KMS-11 (cell line): ENCODE measurements at regions not wholly inside any gene's neighbourhood (a gene's known extent, or its start where the extent isn't known, plus 50 kb on each side); places are given as distances from the start of the nearest gene placed in this dataset.

Experiments used
- H2AFZ ChIP-seq: fragments of 200-600 bp; sonication (generic); 2 replicates; pipeline ENCODE4 v1.6.1; 2016; ENCODE audit warnings: antibody characterized with exemption, mixed run types, low read depth
- H3K27ac ChIP-seq: fragments of 200-600 bp; sonication (generic); 2 replicates; pipeline ENCODE4 v1.6.1; 2016; ENCODE audit warnings: mild to moderate bottlenecking, mixed run types
- H3K27me3 ChIP-seq: fragments of 200-600 bp; sonication (generic); 2 replicates; pipeline ENCODE4 v1.6.1; 2017; ENCODE audit warnings: mild to moderate bottlenecking, low read depth, mixed run types, moderate library complexity; ENCODE audit not compliant: insufficient read depth
- H3K36me3 ChIP-seq: fragments of 200-600 bp; sonication (generic); 2 replicates; pipeline ENCODE4 v1.6.1; 2017; ENCODE audit warnings: mild to moderate bottlenecking, mixed run types; ENCODE audit not compliant: insufficient read depth
- H3K4me1 ChIP-seq: fragments of 200-600 bp; sonication (generic); 2 replicates; pipeline ENCODE4 v1.6.1; 2016; ENCODE audit warnings: mild to moderate bottlenecking, low read depth, mixed run types; ENCODE audit not compliant: poor library complexity, severe bottlenecking
- H3K4me2 ChIP-seq: fragments of 200-600 bp; sonication (generic); 2 replicates; pipeline ENCODE4 v1.7.0; 2016; ENCODE audit warnings: mild to moderate bottlenecking, mixed run types
- H3K4me3 ChIP-seq: fragments of 200-600 bp; sonication (generic); IDR thresholded peaks from 2 replicates; pipeline ENCODE4 v1.6.1; 2017; ENCODE audit warnings: low read depth, low read length, mixed read lengths; ENCODE audit not compliant: insufficient read depth
- H3K79me2 ChIP-seq: fragments of 200-600 bp; sonication (generic); 2 replicates; pipeline ENCODE4 v1.6.1; 2016; ENCODE audit warnings: low read depth, mixed run types; ENCODE audit not compliant: insufficient read depth
- H3K9ac ChIP-seq: fragments of 200-600 bp; sonication (generic); 2 replicates; pipeline ENCODE4 v1.6.1; 2016; ENCODE audit warnings: mild to moderate bottlenecking, mixed run types
- H4K20me1 ChIP-seq: fragments of 200-600 bp; sonication (generic); 2 replicates; pipeline ENCODE4 v1.6.1; 2016; ENCODE audit warnings: mild to moderate bottlenecking, mixed run types; ENCODE audit not compliant: insufficient read depth
- TF ChIP-seq, protein P1 (sequence below): fragments of 200-600 bp; sonication (generic); conservative IDR thresholded peaks from 2 replicates; pipeline ENCODE4 v1.6.1; 2017; ENCODE audit warnings: low read depth, mild to moderate bottlenecking, antibody characterized with exemption, low read length, moderate library complexity, mixed read lengths

DNA sequence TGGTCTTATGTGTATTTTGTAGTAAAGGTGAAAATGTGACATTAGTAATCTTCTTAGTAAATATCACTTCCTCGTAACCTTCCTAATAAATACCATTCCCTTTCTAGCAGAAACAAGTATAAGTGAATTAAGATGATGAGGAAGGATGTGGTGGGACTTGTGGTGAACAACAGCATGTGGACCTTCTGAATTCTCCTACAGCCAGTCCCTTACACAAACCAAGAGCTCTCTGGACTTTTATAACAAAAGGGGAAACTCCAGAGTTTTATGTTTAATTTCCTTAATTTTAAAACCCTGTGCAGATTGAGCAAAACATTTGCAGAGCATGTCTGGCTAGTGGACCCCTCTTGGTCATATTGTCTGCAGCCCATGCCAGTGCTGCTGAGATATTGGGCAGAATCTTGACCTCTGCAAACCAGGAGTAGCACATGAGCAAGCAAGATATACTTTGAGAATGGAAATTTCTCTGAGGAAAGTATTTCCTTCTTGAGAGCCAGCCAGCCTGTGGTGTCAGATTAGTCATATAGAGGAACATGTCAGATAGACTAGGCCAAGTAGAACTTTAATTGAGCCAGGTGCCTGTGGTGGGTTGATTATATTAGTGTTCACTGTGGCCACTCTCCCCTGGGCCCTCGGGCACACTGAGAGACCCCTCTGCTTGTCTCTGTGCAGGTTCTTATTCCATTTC lies 328.2 kb downstream of the DKK2 start:
- Histone ChIP-seq H3K27me3 (no peaks in the 10 kb centered on the region), H3K9ac (no peak overlapping the region), H3K36me3 (no peaks in the 10 kb centered on the region), H3K79me2 (no peaks in the 10 kb centered on the region), H3K27ac (no peak overlapping the region), H2AFZ (no peak overlapping the region), H3K4me2 (no peak overlapping the region), H4K20me1 (no peaks in the 10 kb centered on the region), H3K4me3 (no peak overlapping the region), H3K4me1 (no peaks in the 10 kb centered on the region)
- TF ChIP-seq, protein P1, sequence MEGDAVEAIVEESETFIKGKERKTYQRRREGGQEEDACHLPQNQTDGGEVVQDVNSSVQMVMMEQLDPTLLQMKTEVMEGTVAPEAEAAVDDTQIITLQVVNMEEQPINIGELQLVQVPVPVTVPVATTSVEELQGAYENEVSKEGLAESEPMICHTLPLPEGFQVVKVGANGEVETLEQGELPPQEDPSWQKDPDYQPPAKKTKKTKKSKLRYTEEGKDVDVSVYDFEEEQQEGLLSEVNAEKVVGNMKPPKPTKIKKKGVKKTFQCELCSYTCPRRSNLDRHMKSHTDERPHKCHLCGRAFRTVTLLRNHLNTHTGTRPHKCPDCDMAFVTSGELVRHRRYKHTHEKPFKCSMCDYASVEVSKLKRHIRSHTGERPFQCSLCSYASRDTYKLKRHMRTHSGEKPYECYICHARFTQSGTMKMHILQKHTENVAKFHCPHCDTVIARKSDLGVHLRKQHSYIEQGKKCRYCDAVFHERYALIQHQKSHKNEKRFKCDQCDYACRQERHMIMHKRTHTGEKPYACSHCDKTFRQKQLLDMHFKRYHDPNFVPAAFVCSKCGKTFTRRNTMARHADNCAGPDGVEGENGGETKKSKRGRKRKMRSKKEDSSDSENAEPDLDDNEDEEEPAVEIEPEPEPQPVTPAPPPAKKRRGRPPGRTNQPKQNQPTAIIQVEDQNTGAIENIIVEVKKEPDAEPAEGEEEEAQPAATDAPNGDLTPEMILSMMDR = no peak

DNA sequence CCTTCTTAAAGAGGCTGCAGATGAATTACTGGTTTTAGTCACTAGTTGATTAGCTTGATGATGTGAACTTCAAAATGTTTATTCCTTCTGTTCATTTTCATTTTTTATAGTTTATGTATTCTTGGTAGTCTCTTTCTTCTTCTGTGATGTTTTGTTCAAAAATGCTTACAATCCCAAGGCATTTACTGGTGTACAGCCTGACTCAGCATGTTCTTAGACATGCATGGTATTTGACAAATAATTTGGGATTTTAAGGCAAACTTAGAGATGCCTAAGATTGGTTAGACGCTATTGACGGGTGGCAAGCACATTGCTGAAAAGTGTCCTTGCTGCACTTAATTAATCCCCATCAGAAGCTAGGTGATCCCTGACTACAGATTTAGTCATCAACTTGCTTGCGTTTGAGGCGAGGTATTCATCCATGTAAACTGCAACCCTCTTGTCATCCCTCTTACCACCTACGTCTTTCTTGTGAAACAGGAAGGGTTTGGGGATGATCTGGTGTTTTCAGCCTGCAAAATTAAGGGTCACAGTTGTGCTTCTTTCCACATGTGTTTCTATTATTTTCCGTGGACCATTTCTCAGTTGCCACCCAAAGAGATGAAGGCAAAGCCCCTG lies 331.8 kb downstream of the DKK2 start:
- TF ChIP-seq, protein P1 = no peak
- H3K4me1 ChIP-seq = no peaks in the 10 kb centered on the region
- no peaks in the 10 kb centered on the region for H3K27me3 ChIP-seq

GRCh38 chr4:106700321-106700720 lies 331.7 kb upstream of the GIMD1 start:
- no peaks in the 10 kb centered on the region for H4K20me1 ChIP-seq
- no peak overlapping the region for H3K4me2 ChIP-seq
- H3K4me3 ChIP-seq = no peak overlapping the region
- no peaks in the 10 kb centered on the region for H3K27me3 ChIP-seq
- H3K27ac ChIP-seq = no peak overlapping the region
- H3K79me2 ChIP-seq = no peaks in the 10 kb centered on the region
- H3K9ac ChIP-seq = no peak overlapping the region
- H3K4me1 ChIP-seq = no peaks in the 10 kb centered on the region
- H3K36me3 ChIP-seq = no peaks in the 10 kb centered on the region
- no peak overlapping the region for H2AFZ ChIP-seq
- TF ChIP-seq, protein P1 = no peak

More for the DNA sequence above, 331.8 kb downstream of the DKK2 start:
- no peak overlapping the region for H3K4me3 ChIP-seq
- H3K4me2 ChIP-seq = no peak overlapping the region
- H4K20me1 ChIP-seq = no peaks in the 10 kb centered on the region
- H3K36me3 ChIP-seq = no peaks in the 10 kb centered on the region
- H3K79me2 ChIP-seq = no peaks in the 10 kb centered on the region
- no peak overlapping the region for H3K27ac ChIP-seq
- no peak overlapping the region for H3K9ac ChIP-seq
- H2AFZ ChIP-seq = no peak overlapping the region

- Histone ChIP-seq H3K79me2 (no peaks in the 10 kb centered on the region), H3K4me1 (no peaks in the 10 kb centered on the region), H3K4me3 (no peak overlapping the region), H2AFZ (no peak overlapping the region), H3K9ac (no peak overlapping the region), H3K36me3 (no peaks in the 10 kb centered on the region), H3K27me3 (no peaks in the 10 kb centered on the region), H3K4me2 (no peak overlapping the region), H4K20me1 (no peaks in the 10 kb centered on the region), H3K27ac (no peak overlapping the region)
- TF ChIP-seq, protein P1 = no peak
Measured at GRCh38 chr4:106698621-106699195, 330.1 kb upstream of the GIMD1 start.
